SU-DHL-6 (cell line): ENCODE measurements at regions not wholly inside any gene's neighbourhood (a gene's known extent, or its start where the extent isn't known, plus 50 kb on each side); places are given as distances from the start of the nearest gene placed in this dataset.

Experiments
- H2AFZ ChIP-seq: fragments of 200-600 bp; sonication (generic); 2 replicates; pipeline ENCODE4 v1.6.1; 2014; ENCODE audit warnings: low read depth, mild to moderate bottlenecking, moderate library complexity, mixed read lengths, antibody characterized with exemption, low read length; ENCODE audit not compliant: severe bottlenecking
- H3F3A ChIP-seq: fragments of 200-600 bp; shearing (Covaris generic); 2 replicates; pipeline ENCODE4 v1.6.0; 2016; ENCODE audit warnings: antibody characterized with exemption, mild to moderate bottlenecking; ENCODE audit not compliant: insufficient read depth
- H3K27ac ChIP-seq: fragments of 200-600 bp; sonication (generic); 2 replicates; pipeline ENCODE4 v1.5.1; 2016; ENCODE audit warnings: low read depth, mild to moderate bottlenecking, low read length, moderate library complexity, mixed read lengths
- H3K27me3 ChIP-seq: fragments of 200-600 bp; sonication (generic), shearing (Covaris generic); 2 replicates; pipeline ENCODE4 v1.6.0; 2014; ENCODE audit warnings: mild to moderate bottlenecking, low read length
- H3K36me3 ChIP-seq: fragments of 200-600 bp; sonication (generic); 2 replicates; pipeline ENCODE4 v1.6.1; 2014; ENCODE audit warnings: mild to moderate bottlenecking, low read length, mixed read lengths
- H3K4me2 ChIP-seq: fragments of 300-600, 200-600 bp; shearing (Covaris generic), sonication (generic); 2 replicates; pipeline ENCODE4 v1.6.0; 2014; ENCODE audit warnings: low read length, low read depth, mild to moderate bottlenecking; ENCODE audit not compliant: poor library complexity, severe bottlenecking
- H3K4me3 ChIP-seq: fragments of 200-600 bp; sonication (generic); 2 replicates; pipeline ENCODE4 v1.5.1; 2014; ENCODE audit warnings: antibody characterized with exemption, low read length, mild to moderate bottlenecking, mixed read lengths; ENCODE audit not compliant: insufficient read depth, poor library complexity, severe bottlenecking
- H3K79me2 ChIP-seq: fragments of 200-600 bp; sonication (generic); 2 replicates; pipeline ENCODE4 v1.6.1; 2014; ENCODE audit warnings: mild to moderate bottlenecking, low read length, moderate library complexity; ENCODE audit not compliant: insufficient read depth
- H3K9ac ChIP-seq: fragments of 200-600 bp; sonication (generic); 2 replicates; pipeline ENCODE4 v1.7.0; 2014; ENCODE audit warnings: mild to moderate bottlenecking, low read length
- H3K9me2 ChIP-seq: fragments of 200-600 bp; sonication (generic); replicated peaks from 2 replicates; pipeline ENCODE4 v1.6.1; 2014; ENCODE audit warnings: low read length; ENCODE audit not compliant: insufficient read depth
- H3K9me3 ChIP-seq: fragments of 200-600 bp; sonication (generic); 2 replicates; pipeline ENCODE4 v1.6.1; 2014; ENCODE audit warnings: low read length, mixed read lengths; ENCODE audit not compliant: insufficient read depth
- H4K20me1 ChIP-seq: fragments of 200-600 bp; sonication (generic); 2 replicates; pipeline ENCODE4 v1.6.1; 2014; ENCODE audit warnings: low read depth, mild to moderate bottlenecking, antibody characterized with exemption, low read length, moderate library complexity, mixed read lengths
- CTCF ChIP-seq: fragments of 200-600 bp; sonication (generic); IDR thresholded peaks from one replicate; pipeline ENCODE4 v1.5.1; 2017; ENCODE audit warnings: antibody characterized with exemption, mild to moderate bottlenecking, low read length, moderate library complexity; ENCODE audit not compliant: insufficient read depth, poor library complexity, severe bottlenecking
- EZH2phosphoT487 ChIP-seq: fragments of 200-600 bp; sonication (generic), shearing (Covaris generic); conservative IDR thresholded peaks from 2 replicates; pipeline ENCODE4 v1.6.1; 2018; ENCODE audit warnings: mild to moderate bottlenecking, antibody characterized with exemption, low read length, moderate library complexity, mixed read lengths

- H3K36me3 ChIP-seq: no peaks in the 10 kb centered on the region
- no peaks in the 10 kb centered on the region for H3K27me3 ChIP-seq
- H3K4me2 ChIP-seq: no peak overlapping the region
- H3K4me3 ChIP-seq: no peak overlapping the region
- no peaks in the 10 kb centered on the region for H4K20me1 ChIP-seq
- TF ChIP-seq CTCF (no peak), EZH2phosphoT487 (no peak)
- no peaks in the 10 kb centered on the region for H3K79me2 ChIP-seq
- no peak overlapping the region for H2AFZ ChIP-seq
- no peaks in the 10 kb centered on the region for H3K9me2 ChIP-seq
- no peak overlapping the region for H3K9ac ChIP-seq
- no peaks in the 10 kb centered on the region for H3F3A ChIP-seq
- H3K9me3 ChIP-seq: no peaks in the 10 kb centered on the region
- H3K27ac ChIP-seq: no peak overlapping the region
Observed at GRCh38 chr12:13283867-13284266, 87.3 kb downstream of the EMP1 start.

DNA sequence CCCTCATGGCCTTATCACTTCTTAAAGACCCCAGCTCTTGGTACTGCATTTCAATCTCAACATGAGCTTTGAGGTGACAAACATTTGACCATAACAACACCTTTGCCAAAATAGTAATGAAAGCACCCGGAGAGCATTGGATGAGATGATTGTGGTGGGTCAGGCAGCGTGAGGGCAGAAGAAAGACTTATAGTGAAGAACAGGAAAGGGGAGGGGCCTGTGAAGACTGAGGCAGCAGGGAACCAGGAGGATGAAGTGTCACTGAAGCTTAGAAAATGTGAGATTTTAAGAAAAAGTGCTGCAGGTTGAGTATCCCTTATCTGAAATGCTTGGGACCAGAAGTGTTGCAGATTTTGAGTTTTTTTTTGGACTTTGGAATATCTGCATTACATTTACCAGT, 86.3 kb downstream of the EMP1 start:
- no peaks in the 10 kb centered on the region for H4K20me1 ChIP-seq
- no peak overlapping the region for H3K4me3 ChIP-seq
- H3K27ac ChIP-seq: no peak overlapping the region
- H3K36me3 ChIP-seq: no peaks in the 10 kb centered on the region
- H3K27me3 ChIP-seq: no peaks in the 10 kb centered on the region
- H3K9ac ChIP-seq: no peak overlapping the region
- TF ChIP-seq CTCF: no peak
- no peak for TF ChIP-seq EZH2phosphoT487
- H3K9me3 ChIP-seq: no peaks in the 10 kb centered on the region
- no peak overlapping the region for H3K4me2 ChIP-seq
- no peak overlapping the region for H2AFZ ChIP-seq
- no peaks in the 10 kb centered on the region for H3K79me2 ChIP-seq
- H3F3A ChIP-seq: no peaks in the 10 kb centered on the region
- H3K9me2 ChIP-seq: no peaks in the 10 kb centered on the region

GRCh38 chr12:13278249-13278787, 81.8 kb downstream of the EMP1 start:
- H3K36me3 ChIP-seq: no peaks in the 10 kb centered on the region
- H3K9me2 ChIP-seq: no peaks in the 10 kb centered on the region
- H3K27me3 ChIP-seq: no peaks in the 10 kb centered on the region
- H3F3A ChIP-seq: no peaks in the 10 kb centered on the region
- H3K9ac ChIP-seq: no peak overlapping the region
- H3K4me3 ChIP-seq: no peak overlapping the region
- H3K79me2 ChIP-seq: no peaks in the 10 kb centered on the region
- no peak overlapping the region for H3K4me2 ChIP-seq
- no peak overlapping the region for H2AFZ ChIP-seq
- TF ChIP-seq CTCF (peak; percentile 49), EZH2phosphoT487 (no peak)
- no peak overlapping the region for H3K27ac ChIP-seq
- H3K9me3 ChIP-seq: no peaks in the 10 kb centered on the region
- H4K20me1 ChIP-seq: no peaks in the 10 kb centered on the region
